SIG-M5 treated with dmso at 0.1 percent for 504 hours (cell line): ENCODE measurements at regions not wholly inside any gene's neighbourhood (a gene's known extent, or its start where the extent isn't known, plus 50 kb on each side); places are given as distances from the start of the nearest gene placed in this dataset.

Source experiments
- DNase-seq: peaks from one replicate; lab custom pipeline; 2025; ENCODE audit not compliant: unreplicated experiment; lab: John Stamatoyannopoulos, UW

GRCh38 chr11:97973352-97973857 lies 1047.3 kb upstream of the CNTN5 start:
- no peak for DNase-seq

DNA sequence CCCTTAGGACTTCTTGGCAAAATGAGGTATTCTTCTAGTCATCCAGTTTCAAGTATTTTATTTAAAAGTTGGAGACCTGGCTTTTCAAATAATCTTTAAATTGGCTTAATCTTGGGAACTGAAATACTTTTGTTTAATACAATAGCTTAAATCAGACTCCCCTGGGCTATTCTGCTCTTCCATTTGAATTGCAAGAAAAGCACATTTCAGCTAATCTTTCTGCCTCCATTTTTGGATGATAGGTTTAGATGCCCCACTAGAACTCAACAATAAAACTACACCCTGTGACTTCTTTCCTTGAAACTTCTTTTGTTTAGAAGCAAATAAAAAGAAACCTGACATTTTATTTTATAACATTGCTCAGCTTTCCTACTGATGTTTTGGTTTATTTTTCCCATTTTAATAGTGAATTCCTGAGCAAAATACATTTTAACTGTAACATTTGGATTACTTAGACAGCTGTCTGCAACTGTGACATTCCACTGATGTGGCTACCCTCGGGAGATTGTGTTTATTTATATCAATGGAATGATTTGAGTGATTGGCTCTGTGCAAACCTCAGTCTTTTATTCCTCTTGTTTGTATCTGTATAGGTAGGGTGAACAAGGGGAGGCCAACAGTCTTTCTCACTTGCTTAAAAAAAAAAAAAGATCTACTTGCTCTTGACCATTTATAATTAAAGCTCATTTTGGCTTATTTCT lies 1045.8 kb upstream of the CNTN5 start:
- DNase-seq, result no peak

GRCh38 chr11:97977726-97978125 lies 1043.0 kb upstream of the CNTN5 start:
- DNase-seq, result no peak

GRCh38 chr11:97979741-97980140 lies 1041.0 kb upstream of the CNTN5 start:
- no peak for DNase-seq

DNA sequence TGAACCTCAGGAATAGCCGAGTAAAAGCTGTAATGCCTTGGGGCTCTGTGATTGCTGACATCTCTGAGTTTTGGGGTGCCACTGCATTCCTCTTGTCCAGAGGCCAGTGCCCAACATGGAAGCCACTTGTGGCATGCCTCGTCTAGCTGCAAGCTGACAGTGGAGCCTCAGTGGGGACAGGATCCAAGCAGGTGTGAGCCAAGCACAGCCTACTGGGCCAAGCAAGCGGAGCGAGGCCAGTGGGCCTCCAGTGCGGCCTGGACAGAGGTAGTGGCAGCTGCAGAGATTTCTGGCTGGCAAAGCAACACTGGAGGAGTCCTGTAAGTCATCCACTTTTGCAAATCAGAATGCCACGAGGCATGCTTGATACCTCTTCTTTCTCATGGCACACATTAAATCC lies 1038.2 kb upstream of the CNTN5 start:
- no peak for DNase-seq

- DNase-seq, result no peak
Measured at GRCh38 chr11:97989121-97989520, 1031.6 kb upstream of the CNTN5 start.

- no peak for DNase-seq
Measured at GRCh38 chr11:97990162-97990920, 1030.4 kb upstream of the CNTN5 start.

GRCh38 chr11:97993562-97993961 lies 1027.2 kb upstream of the CNTN5 start:
- DNase-seq, result no peak

GRCh38 chr11:97995874-97996273 lies 1024.9 kb upstream of the CNTN5 start:
- DNase-seq, result no peak

- DNase-seq, result no peak
Measured at GRCh38 chr11:97996762-97997161, 1024.0 kb upstream of the CNTN5 start.

GRCh38 chr11:98003606-98004371 lies 1017.0 kb upstream of the CNTN5 start:
- DNase-seq, result no peak

DNA sequence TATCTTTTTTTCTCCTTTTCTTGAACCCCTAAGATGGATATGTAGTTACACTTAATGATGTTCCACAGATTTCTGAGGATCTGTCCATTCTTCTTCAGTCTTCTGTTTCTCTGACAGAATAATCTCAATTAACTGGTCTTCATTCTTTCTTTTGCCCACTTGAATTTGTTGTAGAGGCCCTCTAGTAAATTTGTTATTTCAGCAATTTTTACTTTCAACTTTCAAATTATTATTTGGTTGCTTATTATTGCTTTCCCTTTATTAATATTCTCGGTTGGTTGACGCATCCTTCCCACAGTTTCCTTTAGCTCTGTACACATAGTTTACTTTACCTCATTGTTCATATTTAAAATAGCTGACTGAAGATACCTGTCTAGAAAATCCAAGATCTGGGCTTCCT lies 1013.7 kb upstream of the CNTN5 start:
- DNase-seq, result no peak

GRCh38 chr11:98027652-98028051 lies 993.1 kb upstream of the CNTN5 start:
- no peak for DNase-seq

- DNase-seq, result no peak
Measured at GRCh38 chr11:98029832-98030231, 990.9 kb upstream of the CNTN5 start.

DNA sequence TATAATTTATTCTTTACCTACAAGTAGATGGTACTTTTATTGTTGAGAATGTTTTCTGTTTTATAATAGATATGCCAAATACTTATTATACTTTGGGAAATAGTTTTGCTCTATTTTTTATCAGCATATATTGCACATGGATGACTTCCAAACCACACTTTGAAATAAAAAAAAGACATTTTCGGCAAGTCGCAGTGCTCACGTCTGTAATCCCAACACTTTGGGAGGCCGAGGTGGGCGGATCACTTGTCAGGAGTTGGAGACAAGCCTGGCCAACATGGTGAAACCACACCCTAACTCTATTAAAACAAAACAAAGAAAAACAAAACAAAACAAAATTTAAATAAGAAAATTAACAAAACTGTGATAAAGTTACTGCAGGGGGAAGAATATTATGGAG lies 983.9 kb upstream of the CNTN5 start:
- no peak for DNase-seq

DNA sequence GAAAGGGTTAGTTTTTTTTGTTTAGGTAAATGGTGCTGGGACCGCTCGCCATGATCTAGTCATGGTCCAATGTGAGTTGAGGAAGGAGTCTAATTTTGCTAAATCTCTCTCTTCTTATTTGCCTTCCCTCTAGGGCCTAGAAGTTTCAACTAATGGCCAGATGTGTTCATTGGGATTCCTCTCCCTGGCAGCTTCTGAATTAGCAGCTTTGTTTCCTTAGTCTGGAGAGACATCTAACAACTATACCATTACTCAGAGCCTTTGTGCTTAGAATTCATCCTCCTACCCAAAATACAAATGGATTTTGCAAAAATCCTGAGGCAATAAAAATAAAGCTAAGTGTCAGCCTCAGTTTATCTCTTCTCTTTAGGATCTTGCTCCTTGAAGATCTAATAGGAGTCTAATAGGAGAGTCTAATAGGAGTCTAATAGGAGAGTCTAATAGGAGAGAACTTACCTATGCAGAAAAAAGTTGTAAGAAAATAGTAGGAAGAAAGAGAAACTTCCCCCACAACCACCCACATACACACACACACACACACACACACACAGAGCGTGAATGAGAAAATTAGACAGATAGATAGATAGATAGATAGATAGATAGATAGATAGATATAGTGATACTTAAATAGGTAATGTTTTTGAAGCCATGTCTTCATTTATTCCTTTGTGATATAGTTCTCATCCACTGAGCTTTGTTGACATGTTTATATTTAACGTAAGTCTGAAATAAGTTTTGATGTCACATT lies 980.5 kb upstream of the CNTN5 start:
- DNase-seq, result no peak

DNA sequence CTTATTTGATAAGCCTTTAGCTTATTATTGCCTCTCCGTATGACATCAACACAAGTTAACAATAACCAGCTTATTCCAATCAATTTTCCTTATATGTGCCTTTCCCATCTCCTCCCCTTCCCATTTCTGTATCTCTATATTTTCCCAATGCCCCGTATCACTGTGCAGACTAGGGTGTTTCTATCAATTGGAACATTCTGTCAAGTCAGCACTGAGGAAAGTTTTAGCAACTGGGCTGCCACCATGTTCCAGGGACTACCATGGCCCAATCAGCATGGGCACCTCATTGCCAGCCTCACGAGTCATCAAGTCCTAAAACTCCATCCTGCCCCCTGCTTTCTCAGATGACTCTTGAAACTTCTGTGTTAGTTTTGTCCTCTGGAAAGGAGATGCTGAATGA lies 973.1 kb upstream of the CNTN5 start:
- no peak for DNase-seq

- no peak for DNase-seq
Measured at GRCh38 chr11:98053851-98054250, 966.9 kb upstream of the CNTN5 start.

GRCh38 chr11:98056945-98057344 lies 963.8 kb upstream of the CNTN5 start:
- DNase-seq, result no peak

- no peak for DNase-seq
Measured at GRCh38 chr11:98059488-98059887, 961.3 kb upstream of the CNTN5 start.

- DNase-seq, result no peak
Measured at GRCh38 chr11:98060759-98061158, 960.0 kb upstream of the CNTN5 start.
